Smooth muscle cell (in vitro differentiated cells): ENCODE measurements at regions not wholly inside any gene's neighbourhood (a gene's known extent, or its start where the extent isn't known, plus 50 kb on each side); places are given as distances from the start of the nearest gene placed in this dataset.

Experiments used
- DNase-seq: peaks from one replicate; lab custom pipeline; 2025; ENCODE audit not compliant: unreplicated experiment; lab: John Stamatoyannopoulos, UW
- H2AFZ ChIP-seq: fragments of 200-600 bp; sonication (generic); 2 replicates; pipeline ENCODE4 v1.6.0; 2016; ENCODE audit warnings: antibody characterized with exemption, low read depth, mild to moderate bottlenecking
- H3F3A ChIP-seq: fragments of 200-600 bp; sonication (generic); 2 replicates; pipeline ENCODE4 v1.6.0; 2017; ENCODE audit warnings: antibody characterized with exemption, low read depth
- H3K27ac ChIP-seq: fragments of 200-600 bp; sonication (generic); 2 replicates; pipeline ENCODE4 v1.5.1; 2016; ENCODE audit warnings: low read depth, mild to moderate bottlenecking
- H3K27me3 ChIP-seq: fragments of 200-600 bp; sonication (generic); 2 replicates; pipeline ENCODE4 v1.6.1; 2016; ENCODE audit warnings: low read depth, mild to moderate bottlenecking
- H3K36me3 ChIP-seq: fragments of 200-600 bp; sonication (generic); 2 replicates; pipeline ENCODE4 v1.5.1; 2016; ENCODE audit warnings: low read depth
- H3K4me1 ChIP-seq: fragments of 200-600 bp; sonication (generic); 2 replicates; pipeline ENCODE4 v1.5.1; 2016; ENCODE audit warnings: low read depth
- H3K4me2 ChIP-seq: fragments of 200-600 bp; sonication (generic); 2 replicates; pipeline ENCODE4 v1.6.0; 2016; ENCODE audit warnings: mild to moderate bottlenecking
- H3K4me3 ChIP-seq: fragments of 200-600 bp; sonication (generic); 2 replicates; pipeline ENCODE4 v1.5.1; 2016; ENCODE audit warnings: mild to moderate bottlenecking
- H3K79me2 ChIP-seq: fragments of 200-600 bp; sonication (generic); 2 replicates; pipeline ENCODE4 v1.6.0; 2016; ENCODE audit warnings: low read depth, mild to moderate bottlenecking
- H3K9ac ChIP-seq: fragments of 200-600 bp; sonication (generic); 2 replicates; pipeline ENCODE4 v1.6.0; 2016; ENCODE audit warnings: low read depth
- H3K9me3 ChIP-seq: fragments of 200-600 bp; sonication (generic); replicated peaks from 2 replicates; pipeline ENCODE4 v1.5.1; 2016; ENCODE audit warnings: low read depth
- H4K20me1 ChIP-seq: fragments of 200-600 bp; sonication (generic); 2 replicates; pipeline ENCODE4 v1.6.0; 2016; ENCODE audit warnings: low read depth
- CTCF ChIP-seq: fragments of 200-600 bp; sonication (generic); IDR thresholded peaks from 2 replicates; pipeline ENCODE4 v1.5.1; 2017; ENCODE audit warnings: borderline replicate concordance, mild to moderate bottlenecking, antibody characterized with exemption; ENCODE audit not compliant: insufficient read depth, poor library complexity, severe bottlenecking
- WGBS: methylation state at CpG from one replicate; pipeline ENCODE4 v1.1.7; 2016; ENCODE audit warnings: low lambda C conversion rate; 5-methylcytosine and 5-hydroxymethylcytosine counted together

GRCh38 chr18:76570856-76571255 is 75.8 kb upstream of the ZNF516 start:
- Histone ChIP-seq H2AFZ (no peak overlapping the region), H3K9me3 (no peaks in the 10 kb centered on the region), H3K4me2 (no peak overlapping the region), H3K4me1 (no peaks in the 10 kb centered on the region), H4K20me1 (no peaks in the 10 kb centered on the region), H3K27me3 (no peaks in the 10 kb centered on the region), H3K9ac (no peak overlapping the region), H3K79me2 (no peaks in the 10 kb centered on the region), H3K36me3 (no peaks in the 10 kb centered on the region), H3K27ac (no peak overlapping the region), H3K4me3 (no peak overlapping the region), H3F3A (peaks cover 1% of the 10 kb centered on the region)
- WGBS, result 94% methylated on average over 3 of the region's 3 CpGs
- no peak for DNase-seq
- TF ChIP-seq CTCF, result no peak

GRCh38 chr18:76569644-76570419 is 74.8 kb upstream of the ZNF516 start:
- Histone ChIP-seq H2AFZ (no peak overlapping the region), H3K79me2 (no peaks in the 10 kb centered on the region), H3K4me1 (peaks cover 3% of the 10 kb centered on the region), H3F3A (peaks cover 8% of the 10 kb centered on the region), H3K27me3 (no peaks in the 10 kb centered on the region), H3K36me3 (no peaks in the 10 kb centered on the region), H3K4me3 (no peak overlapping the region), H3K27ac (no peak overlapping the region), H3K9ac (no peak overlapping the region), H3K4me2 (no peak overlapping the region), H4K20me1 (no peaks in the 10 kb centered on the region), H3K9me3 (no peaks in the 10 kb centered on the region)
- 89% methylated on average over 15 of the region's 15 CpGs for WGBS
- DNase-seq, result no peak
- TF ChIP-seq CTCF, result no peak

- WGBS, result 67% methylated on average over 1 of the region's 1 CpG
- Histone ChIP-seq H3K27ac (no peak overlapping the region), H3K4me2 (no peak overlapping the region), H3K9me3 (no peaks in the 10 kb centered on the region), H2AFZ (no peak overlapping the region), H3K27me3 (no peaks in the 10 kb centered on the region), H3K36me3 (no peaks in the 10 kb centered on the region), H3K4me1 (peaks cover 10% of the 10 kb centered on the region), H3F3A (peaks cover 19% of the 10 kb centered on the region), H3K9ac (no peak overlapping the region), H4K20me1 (no peaks in the 10 kb centered on the region), H3K79me2 (no peaks in the 10 kb centered on the region), H3K4me3 (no peak overlapping the region)
- no peak for TF ChIP-seq CTCF
- no peak for DNase-seq
These were observed 73.7 kb upstream of the ZNF516 start for GRCh38 chr18:76568731-76569130.
